A549 (cell line): ENCODE measurements at regions not wholly inside any gene's neighbourhood (a gene's known extent, or its start where the extent isn't known, plus 50 kb on each side); places are given as distances from the start of the nearest gene placed in this dataset.

ENCODE experiments used
- MAX ChIP-seq: IDR thresholded peaks from 2 replicates; pipeline ENCODE4 v1.6.1; 2012
- RAD21 ChIP-seq, 2 experiments: fragments of >200 bp in 1 of 2; sonication (Bioruptor Twin) in 1 of 2; formaldehyde crosslinking in 1 of 2; IDR thresholded peaks in 1 of 2; conservative IDR thresholded peaks in 1 of 2; 2 replicates in 1 of 2; 3 replicates in 1 of 2; pipeline ENCODE4 v1.6.1; 2012 to 2018; ENCODE audit warnings: inconsistent platforms in 1 of 2

- TF ChIP-seq MAX (no peak), RAD21 (conservative IDR thresholded peaks at IDR 0.05 in 1 of 2, IDR thresholded peaks at IDR 0.05 in 1 of 2) (no peak)
Observed at GRCh38 chr1:229002037-229002436, 266.8 kb downstream of the RHOU start.
